ENCODE measurements at regions not wholly inside any gene's neighbourhood (a gene's known extent, or its start where the extent isn't known, plus 50 kb on each side); places are given as distances from the start of the nearest gene placed in this dataset.

GRCh38 chr16:50469121-50469743 lies 79.0 kb upstream of the NKD1 start:
- TF ChIP-seq CTCF (conservative IDR thresholded peaks at IDR 0.05; ENCODE audit: low read length) (no peak), EZH2phosphoT487 (IDR thresholded peaks at IDR 0.05; ENCODE audit: borderline replicate concordance) (no peak)
